Transverse colon (tissue), 3 donors: ENCODE measurements at regions not wholly inside any gene's neighbourhood (a gene's known extent, or its start where the extent isn't known, plus 50 kb on each side); places are given as distances from the start of the nearest gene placed in this dataset.

Source experiments
- EP300 ChIP-seq: sonication (generic); formaldehyde crosslinking; IDR thresholded peaks from one replicate; pipeline ENCODE4 v1.6.1; 2017; ENCODE audit warnings: antibody characterized with exemption, low read depth
- POLR2A ChIP-seq: fragments of 450-650 bp; IDR thresholded peaks from one replicate; pipeline ENCODE4 v1.6.1; 2016; ENCODE audit warnings: antibody characterized with exemption, mild to moderate bottlenecking, moderate library complexity
- TF ChIP-seq, protein P1 (sequence below), 5 experiments: fragments of 200-600 bp in 3 of 5; fragments of 450-650 bp in 2 of 5; sonication (generic) in 3 of 5; IDR thresholded peaks; 1 replicate in 2 of 5; 2 replicates in 3 of 5; pipeline ENCODE4 v1.5.1; 2016 to 2017; ENCODE audit warnings: antibody characterized with exemption in 5 of 5, inconsistent platforms in 3 of 5, mild to moderate bottlenecking in 2 of 5, moderate library complexity in 1 of 5

GRCh38 chr6:147910281-147910680 is 401.8 kb downstream of the SAMD5 start:
- TF ChIP-seq, protein P1, sequence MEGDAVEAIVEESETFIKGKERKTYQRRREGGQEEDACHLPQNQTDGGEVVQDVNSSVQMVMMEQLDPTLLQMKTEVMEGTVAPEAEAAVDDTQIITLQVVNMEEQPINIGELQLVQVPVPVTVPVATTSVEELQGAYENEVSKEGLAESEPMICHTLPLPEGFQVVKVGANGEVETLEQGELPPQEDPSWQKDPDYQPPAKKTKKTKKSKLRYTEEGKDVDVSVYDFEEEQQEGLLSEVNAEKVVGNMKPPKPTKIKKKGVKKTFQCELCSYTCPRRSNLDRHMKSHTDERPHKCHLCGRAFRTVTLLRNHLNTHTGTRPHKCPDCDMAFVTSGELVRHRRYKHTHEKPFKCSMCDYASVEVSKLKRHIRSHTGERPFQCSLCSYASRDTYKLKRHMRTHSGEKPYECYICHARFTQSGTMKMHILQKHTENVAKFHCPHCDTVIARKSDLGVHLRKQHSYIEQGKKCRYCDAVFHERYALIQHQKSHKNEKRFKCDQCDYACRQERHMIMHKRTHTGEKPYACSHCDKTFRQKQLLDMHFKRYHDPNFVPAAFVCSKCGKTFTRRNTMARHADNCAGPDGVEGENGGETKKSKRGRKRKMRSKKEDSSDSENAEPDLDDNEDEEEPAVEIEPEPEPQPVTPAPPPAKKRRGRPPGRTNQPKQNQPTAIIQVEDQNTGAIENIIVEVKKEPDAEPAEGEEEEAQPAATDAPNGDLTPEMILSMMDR (IDR thresholded peaks at IDR 0.05), result no peak
- TF ChIP-seq POLR2A (no peak), EP300 (no peak)
